HEK293T (cell line): ENCODE measurements at regions not wholly inside any gene's neighbourhood (a gene's known extent, or its start where the extent isn't known, plus 50 kb on each side); places are given as distances from the start of the nearest gene placed in this dataset.
"Not testable (repeated sequence)": the region's sequence is repeated elsewhere in the genome, so short reads cannot be mapped to it uniquely, and the experiment has no call there.

Source experiments
- CTCF ChIA-PET: fragments of 350-600 bp; formaldehyde crosslinking; extraction: SDS; loops from one replicate; lab custom pipeline; 2021; ENCODE audit warnings: antibody characterized with exemption, inconsistent platforms; lab: Yijun Ruan, JAX
- POLR2A ChIA-PET: fragments of 350-600 bp; formaldehyde crosslinking; extraction: SDS; loops from one replicate; lab custom pipeline; 2020; ENCODE audit warnings: antibody characterized with exemption, inconsistent platforms; lab: Yijun Ruan, JAX
- DNase-seq: peaks from one replicate; pipeline ENCODE4 v3.0.0; 2012; ENCODE audit warnings: mixed read lengths; ENCODE audit errors: extremely low spot score
- ARNT ChIP-seq: fragments of 450-650 bp; IDR thresholded peaks from 2 replicates; pipeline ENCODE4 v1.6.1; 2017; ENCODE audit warnings: mild to moderate bottlenecking
- BHLHE40 ChIP-seq: fragments of 450-650 bp; IDR thresholded peaks from 2 replicates; pipeline ENCODE4 v1.6.1; 2016; ENCODE audit warnings: mild to moderate bottlenecking, moderate library complexity, borderline replicate concordance
- CTBP1 ChIP-seq: fragments of 450-650 bp; IDR thresholded peaks from 2 replicates; pipeline ENCODE4 v1.6.1; 2016; ENCODE audit warnings: borderline replicate concordance
- ELF4 ChIP-seq: fragments of 450-650 bp; IDR thresholded peaks from 2 replicates; pipeline ENCODE4 v1.6.1; 2017; ENCODE audit warnings: antibody characterized with exemption
- FOXA1 ChIP-seq: fragments of 450-650 bp; IDR thresholded peaks from 2 replicates; pipeline ENCODE4 v1.6.1; 2016; ENCODE audit warnings: mild to moderate bottlenecking
- FOXK2 ChIP-seq: fragments of 450-650 bp; IDR thresholded peaks from 2 replicates; pipeline ENCODE4 v1.6.1; 2016; ENCODE audit warnings: mild to moderate bottlenecking
- FOXM1 ChIP-seq: fragments of 450-650 bp; IDR thresholded peaks from 2 replicates; pipeline ENCODE4 v1.6.1; 2017; ENCODE audit warnings: mild to moderate bottlenecking, borderline replicate concordance
- HDGF ChIP-seq: fragments of 450-650 bp; IDR thresholded peaks from 2 replicates; pipeline ENCODE4 v1.6.1; 2017; ENCODE audit warnings: antibody characterized with exemption, borderline replicate concordance
- L3MBTL2 ChIP-seq: fragments of 450-650 bp; conservative IDR thresholded peaks from 2 replicates; pipeline ENCODE4 v1.6.1; 2016; ENCODE audit warnings: mild to moderate bottlenecking
- LEF1 ChIP-seq: fragments of 450-650 bp; IDR thresholded peaks from 2 replicates; pipeline ENCODE4 v1.6.1; 2017; ENCODE audit warnings: mild to moderate bottlenecking, borderline replicate concordance
- NFRKB ChIP-seq: fragments of 450-650 bp; IDR thresholded peaks from 2 replicates; pipeline ENCODE4 v1.6.1; 2016; ENCODE audit warnings: mild to moderate bottlenecking, moderate library complexity
- SP1 ChIP-seq: fragments of 450-650 bp; IDR thresholded peaks from 2 replicates; pipeline ENCODE4 v1.6.1; 2017
- SUZ12 ChIP-seq: fragments of 450-650 bp; IDR thresholded peaks from 2 replicates; pipeline ENCODE4 v1.6.1; 2016; ENCODE audit warnings: mild to moderate bottlenecking
- TARDBP ChIP-seq: fragments of 450-650 bp; IDR thresholded peaks from 2 replicates; pipeline ENCODE4 v1.6.1; 2016
- ZNF384 ChIP-seq: fragments of 450-650 bp; IDR thresholded peaks from 2 replicates; pipeline ENCODE4 v1.6.1; 2016
- TF ChIP-seq, protein P1 (sequence below): fragments of 450-650 bp; IDR thresholded peaks from 2 replicates; pipeline ENCODE4 v1.6.1; 2016

DNA sequence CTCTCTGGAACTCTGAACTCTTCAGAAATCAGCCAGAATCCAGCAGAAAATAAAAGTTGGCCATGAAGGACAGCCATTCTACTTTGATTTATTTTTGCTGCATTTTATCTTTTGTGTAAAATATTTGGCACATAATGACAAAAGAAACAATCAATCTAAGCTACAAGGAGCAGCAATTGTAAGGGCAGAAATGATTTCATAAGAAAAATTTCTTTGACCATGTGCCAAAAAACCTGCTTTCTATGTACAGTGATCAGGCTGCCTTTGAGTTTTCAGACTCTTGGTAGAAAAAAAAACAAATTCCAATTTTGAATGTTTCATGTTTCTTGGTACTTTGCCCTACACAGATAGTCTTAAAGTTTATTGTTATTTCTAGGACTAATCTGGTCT lies 69.8 kb upstream of the SLC1A3 start:
- TF ChIP-seq FOXM1 (no peak), FOXA1 (no peak), ZNF384 (no peak), FOXK2 (no peak), SP1 (no peak), ARNT (no peak), HDGF (no peak)
- no peak for DNase-seq
- ChIA-PET POLR2A (no interaction called here), CTCF (no interaction called here)

DNA sequence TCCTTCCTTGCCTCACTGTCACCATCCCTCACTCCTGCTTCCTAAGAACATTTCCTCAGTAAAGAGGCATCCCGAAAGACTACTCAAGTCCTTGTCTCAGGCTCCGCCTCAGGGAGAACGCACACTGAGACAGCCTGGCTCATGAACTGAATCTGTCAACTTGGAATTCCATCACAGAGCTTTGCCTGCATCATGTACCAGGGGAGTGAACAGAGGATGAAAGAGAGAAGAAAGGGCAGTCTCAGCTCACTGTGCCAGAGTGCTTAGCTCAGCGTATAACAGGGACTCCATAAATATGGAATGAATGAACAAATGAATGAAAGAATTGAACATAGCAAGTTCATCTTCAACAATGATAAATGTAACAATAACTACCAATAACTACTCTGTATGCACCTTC lies 68.7 kb upstream of the SLC1A3 start:
- ChIA-PET POLR2A (no interaction called here), CTCF (interaction anchor here (0.6 to 1.2 kb wide), 2 partner anchors 16 to 144 kb away, joined by 4 read pairs; no protein-coding TSS in a partner anchor)
- TF ChIP-seq FOXA1, result no peak
- TF ChIP-seq L3MBTL2, result no peak
- no peak for TF ChIP-seq TARDBP
- TF ChIP-seq SP1, result no peak
- no peak for TF ChIP-seq NFRKB
- no peak for TF ChIP-seq LEF1
- TF ChIP-seq HDGF, result no peak
- no peak for TF ChIP-seq FOXM1
- TF ChIP-seq SUZ12, result no peak
- TF ChIP-seq, protein P1, sequence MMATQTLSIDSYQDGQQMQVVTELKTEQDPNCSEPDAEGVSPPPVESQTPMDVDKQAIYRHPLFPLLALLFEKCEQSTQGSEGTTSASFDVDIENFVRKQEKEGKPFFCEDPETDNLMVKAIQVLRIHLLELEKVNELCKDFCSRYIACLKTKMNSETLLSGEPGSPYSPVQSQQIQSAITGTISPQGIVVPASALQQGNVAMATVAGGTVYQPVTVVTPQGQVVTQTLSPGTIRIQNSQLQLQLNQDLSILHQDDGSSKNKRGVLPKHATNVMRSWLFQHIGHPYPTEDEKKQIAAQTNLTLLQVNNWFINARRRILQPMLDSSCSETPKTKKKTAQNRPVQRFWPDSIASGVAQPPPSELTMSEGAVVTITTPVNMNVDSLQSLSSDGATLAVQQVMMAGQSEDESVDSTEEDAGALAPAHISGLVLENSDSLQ, result no peak
- no peak for TF ChIP-seq ELF4
- no peak for TF ChIP-seq ARNT
- no peak for TF ChIP-seq ZNF384
- TF ChIP-seq CTBP1, result no peak
- no peak for TF ChIP-seq FOXK2
- TF ChIP-seq BHLHE40, result no peak
- DNase-seq, result no peak

DNA sequence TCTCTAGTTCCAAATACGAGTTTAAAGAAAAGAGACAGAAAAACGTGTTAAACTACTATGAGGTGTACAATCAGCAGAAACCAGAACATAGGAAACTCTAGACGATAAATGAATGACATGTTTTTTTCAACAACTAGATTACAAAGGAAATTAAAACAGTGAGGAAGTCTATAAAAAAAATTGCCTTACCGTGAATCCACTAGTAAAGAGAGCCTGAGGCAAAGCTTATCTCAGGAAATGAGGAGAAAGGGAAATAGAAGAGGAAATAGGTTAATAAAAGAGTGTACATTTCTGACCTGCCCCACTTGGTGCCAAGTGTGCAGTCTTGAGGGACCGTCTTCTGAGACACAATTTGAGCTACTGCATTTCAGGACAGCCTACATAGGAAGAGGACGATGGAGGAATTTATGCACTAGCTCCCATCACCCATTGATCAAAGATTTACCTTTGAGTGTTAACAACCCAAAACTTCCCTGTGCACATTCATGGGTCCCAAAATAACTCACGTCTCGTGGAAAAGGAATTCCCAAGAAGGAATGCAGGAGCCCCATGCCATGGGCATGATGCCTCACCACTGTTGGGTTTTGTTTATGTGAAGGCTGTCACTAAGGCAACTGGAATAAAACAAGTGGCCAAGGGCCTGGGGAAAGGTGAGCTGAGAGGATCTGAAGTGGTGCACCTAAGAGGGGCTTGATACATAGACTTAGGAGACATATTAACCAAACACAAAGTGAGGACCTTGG lies 53.6 kb upstream of the SLC1A3 start:
- POLR2A ChIA-PET, result no interaction called here
- DNase-seq, result no peak
- CTCF ChIA-PET, result interaction anchor here (0.5 to 1.1 kb wide), 3 partner anchors 15 to 177 kb away, joined by 4 to 5 read pairs (median 4); no protein-coding TSS in a partner anchor

DNA sequence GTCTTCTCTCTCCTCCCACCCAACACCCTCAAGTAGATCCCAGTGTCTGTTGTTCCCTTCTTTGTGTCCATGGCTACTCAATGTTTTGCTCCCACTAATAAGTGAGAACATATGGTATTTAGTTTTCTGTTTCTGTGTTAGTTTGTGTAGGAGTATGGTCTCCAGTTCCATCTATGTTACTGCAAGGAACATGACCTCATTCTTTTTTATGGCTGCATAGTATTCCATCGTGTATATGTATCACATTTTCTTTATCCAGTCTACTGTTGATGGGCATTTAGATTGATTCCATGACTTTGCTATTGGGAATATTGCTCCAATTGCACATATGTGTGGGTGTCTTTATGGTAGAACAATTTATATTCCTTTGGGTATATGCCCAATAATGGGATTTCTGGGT lies 51.4 kb upstream of the SLC1A3 start:
- POLR2A ChIA-PET, DNase-seq, CTCF ChIA-PET: not testable (repeated sequence)

More for the DNA sequence above, 53.6 kb upstream of the SLC1A3 start:
- TF ChIP-seq HDGF (no peak), FOXK2 (no peak), CTBP1 (no peak), SP1 (no peak), L3MBTL2 (no peak), BHLHE40 (no peak)
